ENCODE measurements at regions not wholly inside any gene's neighbourhood (a gene's known extent, or its start where the extent isn't known, plus 50 kb on each side); places are given as distances from the start of the nearest gene placed in this dataset.
A peak's percentile ranks its signal among the peaks of the same experiment; 100 is the strongest.
"Not testable (repeated sequence)": the region's sequence is repeated elsewhere in the genome, so short reads cannot be mapped to it uniquely, and the experiment has no call there.

DNA sequence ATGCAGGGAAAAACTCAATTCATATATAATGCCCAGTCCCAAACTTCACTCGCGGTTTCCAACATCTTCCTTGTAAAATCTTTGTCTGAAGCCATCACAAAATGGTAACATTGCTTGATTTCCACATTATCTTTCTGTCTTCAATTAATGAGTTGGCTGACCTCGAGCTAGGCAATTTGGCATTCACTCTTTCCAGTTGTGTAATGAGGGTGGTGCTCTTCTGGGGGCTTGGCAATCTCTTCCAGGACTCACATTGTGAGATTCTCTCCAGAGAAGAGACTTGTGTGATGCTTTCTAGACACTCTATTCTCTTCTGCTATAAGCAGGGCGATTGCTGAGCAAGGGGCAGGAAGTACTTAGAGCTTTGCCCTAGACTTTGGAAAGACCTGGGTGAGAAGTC, 179.5 kb downstream of the JCAD start:
- DNase-seq: no peak

GRCh38 chr10:29878492-29878891, 180.9 kb downstream of the JCAD start:
- no peak for DNase-seq

DNA sequence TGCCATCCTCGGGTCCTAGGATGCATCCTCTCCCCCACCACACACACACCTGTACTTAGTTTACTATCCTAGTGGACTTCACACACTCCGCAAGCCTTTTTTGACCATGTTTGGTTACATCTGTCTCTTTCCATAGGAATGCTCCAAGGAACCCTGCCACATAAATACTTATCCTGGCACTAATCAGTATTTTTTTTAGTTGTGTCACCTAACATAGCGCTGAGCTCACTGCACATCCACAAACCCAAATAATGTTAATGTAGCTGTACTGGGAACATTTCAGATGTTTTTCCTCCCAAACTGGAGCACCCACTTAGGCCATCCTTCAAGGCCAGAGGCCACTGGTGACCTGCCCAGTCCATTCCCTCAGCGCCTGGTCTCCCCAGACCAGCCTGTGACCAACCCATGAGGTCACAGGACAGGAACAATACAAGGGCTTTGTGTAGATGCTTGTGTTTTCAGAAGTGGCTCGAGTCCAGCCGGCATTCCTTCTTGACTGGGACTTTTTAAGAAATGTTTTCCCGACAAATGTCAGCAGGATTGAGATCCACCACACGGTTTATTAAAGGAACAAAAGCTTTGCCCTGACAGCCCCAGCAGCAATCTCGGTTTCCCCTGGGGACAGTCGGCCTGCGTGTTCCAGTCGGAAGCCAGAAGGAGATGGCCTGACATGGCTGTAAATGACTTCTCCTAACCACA, 181.4 kb downstream of the JCAD start:
- no peak for DNase-seq

- DNase-seq: peak in 1 of 2 experiments; percentile 10
These were observed 183.3 kb downstream of the JCAD start for GRCh38 chr10:29876008-29876555.

- DNase-seq: no peak
These were observed 184.6 kb downstream of the JCAD start for GRCh38 chr10:29874606-29875269.

GRCh38 chr10:29873941-29874484, 185.4 kb downstream of the JCAD start:
- no peak for DNase-seq

GRCh38 chr10:29870522-29871044, 188.8 kb downstream of the JCAD start:
- no peak for DNase-seq

DNA sequence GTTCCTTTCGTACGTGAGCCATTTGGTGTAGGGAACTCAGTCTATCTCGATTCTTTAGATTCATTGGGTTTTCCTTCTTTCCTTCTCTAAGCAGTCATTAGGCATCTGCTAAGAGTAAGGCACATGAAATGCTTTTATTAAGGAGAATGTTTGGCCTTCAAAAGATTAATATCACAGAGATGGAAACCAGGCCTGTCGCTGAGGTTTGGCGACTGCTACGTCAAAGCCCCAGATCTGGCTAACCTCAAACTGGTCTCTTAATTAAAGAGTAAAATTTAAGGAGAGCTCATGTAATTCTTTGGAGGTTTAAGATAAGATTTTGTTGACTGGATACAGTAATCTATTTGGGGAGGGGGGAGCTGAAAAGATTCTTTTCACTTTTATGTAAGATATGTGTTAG, 189.8 kb downstream of the JCAD start:
- no peak for DNase-seq

- no peak for DNase-seq
These were observed 193.0 kb downstream of the JCAD start for GRCh38 chr10:29866356-29866755.

GRCh38 chr10:29865700-29866355, 193.6 kb downstream of the JCAD start:
- no peak for DNase-seq

DNA sequence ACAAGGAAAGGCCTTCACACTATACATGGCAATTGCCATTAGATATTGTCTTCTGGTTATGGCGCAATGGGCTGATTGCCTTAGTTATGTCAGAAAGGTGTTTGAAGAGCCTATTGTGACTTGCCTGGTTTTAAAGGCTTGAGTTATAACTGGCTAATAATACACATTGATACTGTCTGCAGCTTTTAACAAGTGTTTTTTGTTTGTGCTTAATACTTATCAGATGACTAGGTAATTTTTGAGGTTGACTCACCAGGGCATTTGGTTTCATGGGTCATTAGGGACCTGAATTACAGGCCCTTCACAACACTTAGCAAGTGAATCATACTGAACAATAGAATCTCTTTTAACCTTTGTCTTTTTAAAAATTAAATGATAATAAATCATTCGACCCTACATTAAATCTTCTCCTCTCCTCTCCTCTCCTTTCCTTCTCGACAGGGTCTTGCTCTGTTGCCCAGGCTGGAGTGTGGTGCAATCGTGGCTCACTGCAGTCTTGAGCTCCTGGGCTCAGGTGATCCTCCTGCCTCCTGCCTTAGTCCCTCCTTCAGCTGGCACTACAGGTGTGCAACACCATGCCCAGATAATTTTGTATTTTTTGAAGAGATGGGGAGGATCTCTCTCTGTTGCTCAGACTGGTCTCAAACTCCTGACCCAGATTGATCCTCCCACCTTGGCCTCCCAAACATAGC, 196.3 kb downstream of the JCAD start:
- DNase-seq: no peak

- no peak for DNase-seq
These were observed 197.4 kb downstream of the JCAD start for GRCh38 chr10:29861811-29862505.

GRCh38 chr10:29861231-29861630, 198.2 kb downstream of the JCAD start:
- DNase-seq: not testable (repeated sequence)

- DNase-seq: no peak
These were observed 199.2 kb downstream of the JCAD start for GRCh38 chr10:29860166-29860565.

- DNase-seq: no peak
These were observed 199.8 kb downstream of the JCAD start for GRCh38 chr10:29859521-29860130.

DNA sequence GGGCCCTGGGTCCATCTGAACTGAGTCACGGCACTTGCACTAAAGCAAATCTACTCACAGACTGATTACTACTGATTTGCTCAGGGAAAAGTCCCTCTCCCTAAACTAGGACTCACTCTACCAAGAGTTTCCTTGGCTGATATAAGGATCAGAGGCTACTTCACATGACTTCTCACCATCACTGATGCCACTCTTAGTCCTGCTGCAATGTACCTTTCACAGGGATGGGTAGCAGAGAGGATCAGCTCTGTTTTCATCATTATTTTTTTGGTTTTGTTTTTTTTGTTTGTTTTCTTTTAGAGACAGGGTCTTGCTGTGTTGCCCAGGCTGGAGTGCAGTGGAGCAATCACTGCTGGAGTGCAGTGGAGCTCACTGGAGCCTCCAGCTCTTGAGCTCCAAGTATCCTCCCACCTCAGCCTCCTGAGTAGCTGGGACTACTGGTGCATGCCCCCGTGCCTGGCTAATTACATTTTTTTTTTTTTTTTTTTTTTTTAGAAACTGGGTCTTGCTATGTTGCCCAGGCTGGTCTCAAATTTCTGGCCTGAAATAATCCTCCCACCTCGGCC, 200.6 kb downstream of the JCAD start:
- no peak for DNase-seq

- DNase-seq: no peak
These were observed 201.3 kb downstream of the JCAD start for GRCh38 chr10:29857843-29858701.

DNA sequence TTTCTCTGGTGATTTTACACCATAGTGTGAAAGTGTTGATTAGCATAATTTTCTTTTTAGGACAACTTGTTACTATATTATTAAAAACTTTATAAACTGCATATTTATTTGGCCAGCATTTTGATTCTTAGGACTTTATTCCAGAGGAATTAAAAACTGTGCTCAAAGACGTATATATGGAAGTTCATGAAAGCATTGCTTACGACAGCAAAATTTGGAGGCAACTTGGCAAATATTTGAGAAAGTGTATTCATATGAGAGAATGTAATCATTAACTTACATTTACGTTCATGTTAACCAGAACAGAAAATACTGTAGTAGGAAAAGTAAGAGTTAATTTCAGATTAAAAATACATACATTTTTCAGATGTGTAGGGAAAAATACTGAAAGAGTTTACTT, 203.1 kb downstream of the JCAD start:
- no peak for DNase-seq

- DNase-seq: no peak
These were observed 205.5 kb downstream of the JCAD start for GRCh38 chr10:29853913-29854312.

DNA sequence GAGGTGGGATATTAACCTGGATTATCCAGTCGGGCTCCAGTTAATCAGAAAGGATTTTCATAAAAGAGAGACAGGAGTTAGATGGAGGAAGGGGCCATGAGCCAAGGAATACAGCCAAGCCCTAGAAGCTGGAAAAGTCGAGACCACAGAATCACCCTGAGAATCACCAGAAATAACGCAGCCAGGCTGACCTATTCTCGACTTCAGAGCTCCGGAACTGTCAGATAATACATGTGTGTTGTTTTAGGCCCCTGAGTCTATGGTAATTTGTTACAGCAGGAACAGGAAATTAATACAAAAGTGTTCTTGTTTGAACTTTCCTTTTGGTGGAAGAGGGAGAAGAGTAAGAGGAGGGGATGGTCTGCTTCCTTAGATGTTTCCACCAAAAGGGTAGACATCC, 208.1 kb downstream of the JCAD start:
- DNase-seq: no peak
